ENCODE measurements at regions not wholly inside any gene's neighbourhood (a gene's known extent, or its start where the extent isn't known, plus 50 kb on each side); places are given as distances from the start of the nearest gene placed in this dataset.
"Not testable (repeated sequence)": the region's sequence is repeated elsewhere in the genome, so short reads cannot be mapped to it uniquely, and the experiment has no call there.

DNA sequence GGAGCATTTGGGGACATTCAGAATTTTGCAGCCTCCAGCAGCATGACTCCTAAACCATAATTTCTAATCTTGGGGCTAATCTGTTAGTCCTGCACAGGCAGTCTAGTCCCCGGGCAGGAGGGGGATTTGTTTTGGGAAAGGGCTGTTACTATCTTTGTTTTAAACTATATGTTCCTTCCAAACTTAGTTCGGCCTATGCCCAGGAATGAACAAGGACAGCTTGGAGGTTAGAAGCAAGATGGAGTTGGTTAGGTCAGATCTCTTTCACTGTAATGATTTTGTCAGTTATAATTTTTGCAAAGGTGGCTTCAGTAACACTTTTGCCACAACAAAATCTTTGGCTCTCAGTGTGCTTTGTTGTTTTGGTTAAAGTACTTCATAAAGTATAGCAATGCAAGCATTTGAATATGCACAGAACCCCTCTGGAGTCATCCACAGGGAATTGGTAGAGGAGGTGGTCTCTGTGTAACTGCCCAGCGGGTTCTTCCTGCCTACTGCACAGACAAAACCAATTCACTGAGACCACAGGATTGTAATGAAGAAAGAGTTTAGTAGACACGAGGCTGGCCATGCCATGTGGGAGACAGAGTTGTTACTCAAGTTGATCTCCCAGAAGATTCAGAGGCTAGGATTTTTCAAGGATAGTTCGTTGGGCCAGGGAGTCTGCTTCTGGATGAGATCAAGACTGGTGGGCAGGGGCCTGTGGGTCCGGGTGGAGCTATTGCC is 224.1 kb upstream of the MYLIP start:
- DNase-seq (ENCODE audit: low spot score) = no peak

- no peak for DNase-seq (ENCODE audit: low spot score)
These were observed 227.5 kb upstream of the MYLIP start for GRCh38 chr6:15901141-15902115.

DNA sequence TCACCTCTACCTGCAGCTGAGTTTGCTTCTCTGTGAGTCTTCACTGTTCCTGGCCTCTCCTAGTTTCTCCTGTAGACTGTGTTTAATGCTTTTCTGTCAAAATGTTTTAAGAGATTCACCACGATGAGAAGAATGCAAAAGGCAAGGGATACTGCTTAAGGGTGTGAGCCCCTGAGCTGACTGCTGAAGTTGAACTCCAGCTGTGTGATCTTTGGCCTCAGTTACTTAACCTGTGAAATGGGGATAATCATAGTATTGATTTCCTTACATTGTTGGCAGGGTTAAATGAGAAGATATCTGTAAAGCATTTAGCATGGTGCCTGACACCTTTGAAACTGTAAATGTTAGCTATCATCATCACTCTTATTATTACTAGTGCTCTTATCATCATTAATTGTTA is 230.2 kb upstream of the MYLIP start:
- DNase-seq (ENCODE audit: low spot score) = no peak

- no peak for DNase-seq (ENCODE audit: low spot score)
These were observed 231.6 kb upstream of the MYLIP start for GRCh38 chr6:15897063-15897876.

GRCh38 chr6:15894973-15895725 is 232.3 kb upstream of the DTNBP1 start:
- DNase-seq (ENCODE audit: low spot score) = no peak

- DNase-seq (ENCODE audit: low spot score) = no peak
These were observed 230.9 kb upstream of the DTNBP1 start for GRCh38 chr6:15893556-15894253.

- no peak for DNase-seq (ENCODE audit: low spot score)
These were observed 229.5 kb upstream of the DTNBP1 start for GRCh38 chr6:15892369-15892768.

DNA sequence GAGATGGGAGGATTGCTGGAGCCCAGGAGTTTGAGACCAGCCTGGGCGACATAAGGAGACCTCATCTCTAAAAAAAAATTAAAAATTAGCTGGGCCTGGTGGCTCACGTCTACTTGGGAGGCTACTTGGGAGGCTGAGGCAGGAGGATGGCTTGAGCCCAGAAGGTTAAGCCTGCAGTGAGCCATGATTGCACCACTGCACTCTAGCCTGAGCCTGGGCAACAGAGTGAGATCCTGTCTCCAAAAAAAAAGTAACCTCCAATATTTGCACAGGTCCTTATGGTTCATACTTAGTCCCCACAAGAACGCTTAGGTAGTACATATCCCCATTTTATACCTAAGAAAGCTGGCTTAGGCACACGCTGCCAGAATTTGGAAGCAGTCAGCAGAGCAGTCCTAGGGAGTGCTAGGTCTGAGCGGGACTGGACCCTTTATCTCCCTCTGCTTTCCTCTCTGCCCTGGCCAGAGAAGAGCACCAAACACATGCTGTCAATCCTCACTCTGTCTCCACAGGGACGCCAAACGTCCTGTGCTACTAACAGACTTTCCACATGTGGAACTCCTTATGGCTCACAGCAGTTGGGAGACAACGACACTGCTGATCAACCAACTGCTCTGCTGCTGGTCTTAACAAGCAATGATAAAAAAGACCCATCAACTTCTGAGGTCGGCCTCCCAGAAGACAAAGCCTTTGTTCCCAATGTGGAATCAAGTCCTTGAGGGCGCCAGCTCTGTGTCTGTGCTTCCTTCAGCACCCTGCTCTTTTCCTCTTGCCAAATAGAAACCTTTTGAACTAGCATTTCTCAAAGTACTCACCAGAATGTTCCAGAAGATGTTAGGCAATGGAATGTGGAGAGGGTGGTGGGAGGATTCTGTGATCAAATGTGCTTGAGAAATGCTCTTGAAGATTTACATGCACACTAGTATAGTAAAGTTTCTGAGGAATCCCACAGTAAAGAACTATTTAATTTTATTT is 226.3 kb upstream of the DTNBP1 start:
- DNase-seq (ENCODE audit: low spot score) = no peak

- DNase-seq (ENCODE audit: low spot score) = no peak
These were observed 224.9 kb upstream of the DTNBP1 start for GRCh38 chr6:15887491-15888461.

DNA sequence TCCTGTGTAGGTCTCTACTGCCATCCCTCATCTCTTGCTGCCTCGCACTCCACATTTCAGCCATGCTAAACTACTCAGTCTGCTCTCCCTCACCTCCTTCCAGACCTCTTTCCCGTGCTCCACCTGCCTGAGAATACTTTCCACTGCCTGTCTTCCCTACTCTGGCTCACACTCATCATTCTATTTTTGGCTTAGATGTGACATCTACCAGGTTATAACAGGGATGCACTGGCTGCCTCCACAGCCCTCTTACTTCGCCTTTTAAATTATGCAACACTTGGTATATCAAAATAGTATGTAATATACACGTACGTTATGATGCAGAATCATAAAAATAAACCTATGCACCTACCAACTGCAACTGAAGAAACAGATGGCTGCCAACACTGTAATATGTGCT is 222.8 kb upstream of the DTNBP1 start:
- DNase-seq (ENCODE audit: low spot score) = no peak

GRCh38 chr6:15883593-15883992 is 220.8 kb upstream of the DTNBP1 start:
- DNase-seq (ENCODE audit: low spot score) = not testable (repeated sequence)

DNA sequence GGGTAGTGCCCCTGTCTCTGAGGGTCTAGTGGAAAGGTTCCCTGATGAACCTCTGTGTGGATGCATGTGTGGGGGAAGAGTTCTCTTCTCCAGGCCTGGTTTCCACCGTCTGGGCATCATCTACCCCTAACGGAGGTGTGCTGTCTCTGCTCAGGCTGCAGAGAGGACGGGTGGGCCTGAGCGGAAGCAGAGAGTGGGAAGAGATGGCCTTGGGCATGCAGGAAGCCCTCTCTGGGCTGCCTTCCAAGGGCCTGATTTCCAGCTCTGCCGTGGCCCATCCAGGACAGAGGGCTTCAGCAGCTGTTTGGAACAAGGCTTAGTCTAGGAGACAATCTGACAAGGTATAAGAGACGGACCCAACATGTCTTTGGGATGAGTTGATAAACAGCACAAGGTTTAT is 220.1 kb upstream of the DTNBP1 start:
- DNase-seq (ENCODE audit: low spot score) = no peak

DNA sequence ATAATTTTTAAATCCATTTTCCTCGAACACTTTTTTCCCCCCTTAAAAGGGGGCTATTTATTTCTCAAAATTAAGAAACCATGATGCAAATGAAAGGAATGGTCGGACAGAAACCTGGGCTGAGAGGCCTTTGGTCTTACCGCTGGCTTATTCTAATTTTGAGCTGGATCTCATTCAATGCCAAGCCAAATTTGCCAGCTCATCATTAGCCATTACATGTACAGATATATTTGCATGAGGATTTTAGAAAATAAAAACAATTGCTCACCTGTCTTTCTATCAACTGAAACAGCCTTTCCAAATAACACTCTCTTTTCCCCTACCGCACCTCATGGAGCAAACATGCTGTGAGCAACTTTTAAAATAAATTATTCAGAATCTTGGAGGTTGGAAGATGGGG is 219.5 kb upstream of the DTNBP1 start:
- no peak for DNase-seq (ENCODE audit: low spot score)

DNA sequence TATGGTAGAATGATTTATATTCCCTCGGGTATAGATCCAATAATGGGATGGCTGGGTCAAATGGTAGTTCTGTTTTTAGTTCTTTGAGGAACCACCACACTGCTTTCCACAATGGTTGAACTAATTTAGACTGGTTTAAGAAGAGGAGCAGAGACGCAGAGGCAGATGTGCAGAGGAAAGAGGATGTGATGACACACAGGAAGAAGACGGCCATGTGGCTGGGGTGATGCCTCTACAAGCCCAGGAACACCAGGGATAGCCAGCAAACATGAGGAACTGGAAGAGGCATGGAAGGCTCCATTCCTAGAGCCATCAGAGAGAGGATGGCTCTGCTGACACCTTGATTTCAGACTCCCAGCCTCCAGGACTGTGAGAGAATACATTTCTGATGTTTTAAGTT is 218.3 kb upstream of the DTNBP1 start:
- no peak for DNase-seq (ENCODE audit: low spot score)

GRCh38 chr6:15880262-15880973 is 217.6 kb upstream of the DTNBP1 start:
- no peak for DNase-seq (ENCODE audit: low spot score)

- DNase-seq (ENCODE audit: low spot score) = no peak
These were observed 216.8 kb upstream of the DTNBP1 start for GRCh38 chr6:15879371-15880261.

GRCh38 chr6:15877231-15877630 is 214.4 kb upstream of the DTNBP1 start:
- DNase-seq (ENCODE audit: low spot score) = no peak
